ENCODE measurements at regions not wholly inside any gene's neighbourhood (a gene's known extent, or its start where the extent isn't known, plus 50 kb on each side); places are given as distances from the start of the nearest gene placed in this dataset.

- no peaks in the 10 kb centered on the region for H3K4me1 ChIP-seq (ENCODE audit: control insufficient read depth, insufficient read depth, low read length)
- TF ChIP-seq, protein P1, sequence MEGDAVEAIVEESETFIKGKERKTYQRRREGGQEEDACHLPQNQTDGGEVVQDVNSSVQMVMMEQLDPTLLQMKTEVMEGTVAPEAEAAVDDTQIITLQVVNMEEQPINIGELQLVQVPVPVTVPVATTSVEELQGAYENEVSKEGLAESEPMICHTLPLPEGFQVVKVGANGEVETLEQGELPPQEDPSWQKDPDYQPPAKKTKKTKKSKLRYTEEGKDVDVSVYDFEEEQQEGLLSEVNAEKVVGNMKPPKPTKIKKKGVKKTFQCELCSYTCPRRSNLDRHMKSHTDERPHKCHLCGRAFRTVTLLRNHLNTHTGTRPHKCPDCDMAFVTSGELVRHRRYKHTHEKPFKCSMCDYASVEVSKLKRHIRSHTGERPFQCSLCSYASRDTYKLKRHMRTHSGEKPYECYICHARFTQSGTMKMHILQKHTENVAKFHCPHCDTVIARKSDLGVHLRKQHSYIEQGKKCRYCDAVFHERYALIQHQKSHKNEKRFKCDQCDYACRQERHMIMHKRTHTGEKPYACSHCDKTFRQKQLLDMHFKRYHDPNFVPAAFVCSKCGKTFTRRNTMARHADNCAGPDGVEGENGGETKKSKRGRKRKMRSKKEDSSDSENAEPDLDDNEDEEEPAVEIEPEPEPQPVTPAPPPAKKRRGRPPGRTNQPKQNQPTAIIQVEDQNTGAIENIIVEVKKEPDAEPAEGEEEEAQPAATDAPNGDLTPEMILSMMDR (IDR thresholded peaks at IDR 0.05), result no peak
- no peaks in the 10 kb centered on the region for H3K9me3 ChIP-seq (ENCODE audit: control insufficient read depth, insufficient read depth, low read length)
- H3K27me3 Mint-ChIP-seq (ENCODE audit: low read depth in 2 of 2), result no peaks in the 10 kb centered on the region
- ATAC-seq (no peak), DNase-seq (no peak)
- no peak overlapping the region for H3K4me3 ChIP-seq (ENCODE audit: low read length)
- H3K4me3 Mint-ChIP-seq, result no peak overlapping the region
- H3K27me3 ChIP-seq (ENCODE audit: control insufficient read depth, insufficient read depth, low read length), result no peaks in the 10 kb centered on the region
- no peaks in the 10 kb centered on the region for H3K4me1 Mint-ChIP-seq
- H3K36me3 ChIP-seq (ENCODE audit: control insufficient read depth, insufficient read depth, low read length), result no peaks in the 10 kb centered on the region
- peaks cover 0 to 3% of the 10 kb centered on the region in 2 donors for H3K9me3 Mint-ChIP-seq
- no peak overlapping the region for H3K27ac Mint-ChIP-seq
- intact Hi-C loops (cut with micrococcal nuclease), result no loop called here
- H3K36me3 Mint-ChIP-seq, result peaks cover 18% of the 10 kb centered on the region
- H3K27ac ChIP-seq (ENCODE audit: low read length), result no peak overlapping the region
Measured at GRCh38 chr6:135601857-135602256, 104.3 kb upstream of the AHI1 start.

GRCh38 chr6:135603249-135603648 lies 105.7 kb upstream of the AHI1 start:
- Mint-ChIP-seq H3K36me3 (peaks cover 16% of the 10 kb centered on the region), H3K4me3 (no peak overlapping the region), H3K4me1 (no peaks in the 10 kb centered on the region), H3K9me3 (no peaks in the 10 kb centered on the region), H3K27ac (no peak overlapping the region), H3K27me3 (ENCODE audit: low read depth in 2 of 2) (no peaks in the 10 kb centered on the region)
- Histone ChIP-seq H3K27me3 (ENCODE audit: control insufficient read depth, insufficient read depth, low read length) (no peaks in the 10 kb centered on the region), H3K27ac (ENCODE audit: low read length) (no peak overlapping the region), H3K4me1 (ENCODE audit: control insufficient read depth, insufficient read depth, low read length) (no peaks in the 10 kb centered on the region), H3K36me3 (ENCODE audit: control insufficient read depth, insufficient read depth, low read length) (no peaks in the 10 kb centered on the region), H3K4me3 (ENCODE audit: low read length) (no peak overlapping the region), H3K9me3 (ENCODE audit: control insufficient read depth, insufficient read depth, low read length) (no peaks in the 10 kb centered on the region)
- 99% methylated on average over 2 of the region's 2 CpGs for WGBS (ENCODE audit: insufficient coverage)
- TF ChIP-seq, protein P1 (IDR thresholded peaks at IDR 0.05), result no peak
- DNase-seq (no peak), ATAC-seq (no peak)
- intact Hi-C loops (cut with micrococcal nuclease), result no loop called here

DNA sequence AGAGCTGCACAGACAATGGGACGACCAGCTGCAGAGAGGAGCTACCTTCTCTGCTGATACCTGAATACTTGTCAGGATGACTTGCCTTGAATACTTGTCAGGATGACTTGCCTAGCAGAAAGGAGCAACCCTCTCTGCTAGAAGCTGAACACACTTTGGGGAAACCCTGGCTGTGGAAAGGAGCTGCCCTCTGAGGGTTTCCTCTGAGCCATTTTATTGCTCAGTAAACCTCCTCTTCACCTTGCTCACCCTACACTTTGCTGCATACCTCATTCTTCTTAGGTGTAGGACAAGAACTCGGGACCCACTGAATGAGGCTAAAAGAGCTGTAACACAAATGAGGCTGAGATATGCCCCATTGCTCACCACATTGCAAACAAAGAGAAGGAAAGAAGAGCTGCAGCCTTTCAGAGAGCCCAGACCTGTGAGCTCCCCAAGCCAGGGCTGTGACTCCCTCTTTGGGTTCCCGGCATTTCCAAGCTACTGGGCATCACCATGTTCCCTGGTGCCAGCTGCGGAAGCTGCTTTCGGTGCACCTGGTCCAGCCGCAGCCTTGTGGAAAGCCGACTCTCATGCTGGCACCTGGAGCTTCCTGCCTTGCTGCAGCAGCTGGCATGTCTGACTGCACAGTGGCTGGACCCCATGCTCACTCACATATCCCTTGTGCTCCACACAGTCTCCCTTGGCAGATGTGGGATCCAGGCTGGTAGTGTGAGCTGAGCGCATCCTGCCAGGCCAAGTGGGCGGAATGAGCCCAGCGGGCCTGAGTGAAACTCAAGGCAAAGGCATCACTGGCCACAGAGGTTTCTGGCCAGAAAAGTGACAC lies 106.7 kb upstream of the AHI1 start:
- H3K27me3 ChIP-seq (ENCODE audit: control insufficient read depth, insufficient read depth, low read length), result no peaks in the 10 kb centered on the region
- TF ChIP-seq, protein P1 (IDR thresholded peaks at IDR 0.05), result no peak
- ATAC-seq (no peak), DNase-seq (no peak)
- H3K4me3 ChIP-seq (ENCODE audit: low read length), result no peak overlapping the region
- Mint-ChIP-seq H3K27ac (no peak overlapping the region), H3K9me3 (no peaks in the 10 kb centered on the region), H3K27me3 (ENCODE audit: low read depth in 2 of 2) (no peaks in the 10 kb centered on the region), H3K4me1 (no peaks in the 10 kb centered on the region), H3K4me3 (no peak overlapping the region), H3K36me3 (peaks cover 6% of the 10 kb centered on the region)
- no peaks in the 10 kb centered on the region for H3K36me3 ChIP-seq (ENCODE audit: control insufficient read depth, insufficient read depth, low read length)
- H3K27ac ChIP-seq (ENCODE audit: low read length), result no peak overlapping the region
- no peaks in the 10 kb centered on the region for H3K4me1 ChIP-seq (ENCODE audit: control insufficient read depth, insufficient read depth, low read length)
- intact Hi-C loops (cut with micrococcal nuclease), result no loop called here
- WGBS (ENCODE audit: insufficient coverage), result 95% methylated on average over 10 of the region's 10 CpGs
- H3K9me3 ChIP-seq (ENCODE audit: control insufficient read depth, insufficient read depth, low read length), result no peaks in the 10 kb centered on the region

- DNase-seq, result no peak
- Mint-ChIP-seq H3K27ac (no peak overlapping the region), H3K27me3 (ENCODE audit: low read depth in 2 of 2) (no peaks in the 10 kb centered on the region), H3K9me3 (no peaks in the 10 kb centered on the region), H3K36me3 (no peaks in the 10 kb centered on the region), H3K4me3 (no peak overlapping the region), H3K4me1 (no peaks in the 10 kb centered on the region)
- no peak overlapping the region for H3K27ac ChIP-seq (ENCODE audit: low read length)
- whole genome bisulfite sequencing (ENCODE audit: insufficient coverage), result no CpG with 5 or more reads among the region's 2 CpGs
- H3K4me3 ChIP-seq (ENCODE audit: low read length), result no peak overlapping the region
- no peaks in the 10 kb centered on the region for H3K4me1 ChIP-seq (ENCODE audit: control insufficient read depth, insufficient read depth, low read length)
- TF ChIP-seq, protein P1 (IDR thresholded peaks at IDR 0.05), result no peak
- no peaks in the 10 kb centered on the region for H3K36me3 ChIP-seq (ENCODE audit: control insufficient read depth, insufficient read depth, low read length)
- ATAC-seq, result no peak
- H3K9me3 ChIP-seq (ENCODE audit: control insufficient read depth, insufficient read depth, low read length), result no peaks in the 10 kb centered on the region
- intact Hi-C loops (cut with micrococcal nuclease), result no loop called here
- no peaks in the 10 kb centered on the region for H3K27me3 ChIP-seq (ENCODE audit: control insufficient read depth, insufficient read depth, low read length)
Measured at GRCh38 chr6:135605278-135605790, 107.8 kb upstream of the AHI1 start.

All from natural killer cell (primary cell).